Uterus (tissue), 3 donors: ENCODE measurements at regions not wholly inside any gene's neighbourhood (a gene's known extent, or its start where the extent isn't known, plus 50 kb on each side); places are given as distances from the start of the nearest gene placed in this dataset.

Source experiments
- DNase-seq, 2 donors: peaks; one replicate each; pipeline ENCODE4 v3.0.0-alpha.2; 2019 to 2020
- H3K27ac ChIP-seq, 2 donors: fragments of 200-600 bp; sonication (generic); 1 replicate in 1 of 2; 2 replicates in 1 of 2; pipeline ENCODE4 v1.5.1; 2016 to 2018
- H3K27me3 ChIP-seq, 2 donors: fragments of 200-600 bp; sonication (generic); one replicate each; pipeline ENCODE4 v1.5.1; 2018 to 2019; ENCODE audit warnings: control low read depth in 1 of 2
- H3K36me3 ChIP-seq, 2 donors: fragments of 200-600 bp; sonication (generic); one replicate each; pipeline ENCODE4 v1.5.1; 2019; ENCODE audit warnings: control low read depth in 1 of 2
- H3K4me1 ChIP-seq, 2 donors: fragments of 200-600 bp; sonication (generic); one replicate each; pipeline ENCODE4 v1.5.1; 2018 to 2019; ENCODE audit warnings: control low read depth in 1 of 2
- H3K4me3 ChIP-seq, 2 donors: fragments of 200-600 bp; sonication (generic); 1 replicate in 1 of 2; 2 replicates in 1 of 2; pipeline ENCODE4 v1.5.1; 2018 to 2019; ENCODE audit warnings: mild to moderate bottlenecking in 1 of 2
- H3K9me3 ChIP-seq, 2 donors: fragments of 200-600 bp; sonication (generic); one replicate each; pipeline ENCODE4 v1.5.1; 2019; ENCODE audit warnings: control low read depth in 1 of 2
- CTCF ChIP-seq, 4 experiments: fragments of 200-600 bp in 2 of 4; fragments of 450-650 bp in 2 of 4; sonication (generic) in 2 of 4; IDR thresholded peaks; one replicate each; pipeline ENCODE4 v1.5.1; 2016 to 2019; ENCODE audit warnings: antibody characterized with exemption in 4 of 4, mild to moderate bottlenecking in 2 of 4, moderate library complexity in 1 of 4
- POLR2A ChIP-seq, 2 donors: fragments of 450-650 bp; IDR thresholded peaks; one replicate each; pipeline ENCODE4 v1.6.1; 2016; ENCODE audit warnings: antibody characterized with exemption in 2 of 2, mild to moderate bottlenecking in 1 of 2, moderate library complexity in 1 of 2
- intact Hi-C: fragments of 100-400 bp; cut with DNase I; formaldehyde crosslinking; loops from one replicate; pipeline ENCODE4 v1.15.1; 2023; ENCODE audit warnings: low total_unique reads
- donor health status: DM: yes; HTN: yes; CAD: no.

GRCh38 chr10:64332551-64332950, 811.4 kb downstream of the REEP3 start:
- no peak overlapping the region for H3K4me3 ChIP-seq
- intact Hi-C loops, result no loop called here
- H3K4me1 ChIP-seq, result no peaks in the 10 kb centered on the region
- no peak for TF ChIP-seq POLR2A (IDR thresholded peaks at IDR 0.05)
- H3K36me3 ChIP-seq, result no peaks in the 10 kb centered on the region
- DNase-seq, result no peak
- H3K9me3 ChIP-seq, result no peaks in the 10 kb centered on the region
- H3K27me3 ChIP-seq, result no peaks in the 10 kb centered on the region
- no peak overlapping the region for H3K27ac ChIP-seq

GRCh38 chr10:64334084-64334483, 812.9 kb downstream of the REEP3 start:
- H3K27me3 ChIP-seq, result no peaks in the 10 kb centered on the region
- intact Hi-C loops, result no loop called here
- no peak overlapping the region for H3K27ac ChIP-seq
- no peaks in the 10 kb centered on the region for H3K9me3 ChIP-seq
- H3K36me3 ChIP-seq, result no peaks in the 10 kb centered on the region
- no peaks in the 10 kb centered on the region for H3K4me1 ChIP-seq
- no peak for DNase-seq
- TF ChIP-seq CTCF (IDR thresholded peaks at IDR 0.05), result no peak
- no peak for TF ChIP-seq POLR2A (IDR thresholded peaks at IDR 0.05)
- no peak overlapping the region for H3K4me3 ChIP-seq

DNA sequence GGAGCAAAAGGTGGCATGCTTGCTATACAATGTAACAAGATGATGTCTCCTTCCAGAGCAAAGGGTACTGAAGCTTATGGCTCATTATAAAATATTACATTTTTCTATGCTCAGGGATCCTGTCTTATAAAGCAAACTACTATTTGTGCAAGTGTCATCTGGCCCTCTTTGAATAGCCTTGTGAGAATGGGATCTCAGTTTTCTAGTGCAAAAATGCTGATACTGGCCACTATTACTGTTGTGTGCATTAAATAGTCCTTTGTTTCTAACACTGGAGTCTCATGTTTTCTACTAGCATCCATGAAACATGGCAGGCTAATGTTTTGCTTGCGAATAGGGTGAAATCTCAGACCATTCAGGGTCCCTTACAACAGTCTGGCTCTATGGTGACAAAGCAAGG, 823.0 kb downstream of the REEP3 start:
- intact Hi-C loops, result no loop called here
- H3K4me1 ChIP-seq, result no peaks in the 10 kb centered on the region
- TF ChIP-seq CTCF (IDR thresholded peaks at IDR 0.05) (no peak), POLR2A (IDR thresholded peaks at IDR 0.05) (no peak)

GRCh38 chr10:64345856-64346255, 824.7 kb downstream of the REEP3 start:
- H3K9me3 ChIP-seq, result no peaks in the 10 kb centered on the region
- H3K27me3 ChIP-seq, result no peaks in the 10 kb centered on the region
- no peak overlapping the region for H3K27ac ChIP-seq
- H3K4me1 ChIP-seq, result no peaks in the 10 kb centered on the region
- H3K4me3 ChIP-seq, result no peak overlapping the region
- no peaks in the 10 kb centered on the region for H3K36me3 ChIP-seq
- TF ChIP-seq POLR2A (IDR thresholded peaks at IDR 0.05) (no peak), CTCF (IDR thresholded peaks at IDR 0.05) (no peak)
- intact Hi-C loops, result no loop called here
- no peak for DNase-seq

More for the DNA sequence above, 823.0 kb downstream of the REEP3 start:
- Histone ChIP-seq H3K36me3 (no peaks in the 10 kb centered on the region), H3K4me3 (no peak overlapping the region), H3K27me3 (no peaks in the 10 kb centered on the region), H3K9me3 (no peaks in the 10 kb centered on the region), H3K27ac (no peak overlapping the region)
- no peak for DNase-seq

DNA sequence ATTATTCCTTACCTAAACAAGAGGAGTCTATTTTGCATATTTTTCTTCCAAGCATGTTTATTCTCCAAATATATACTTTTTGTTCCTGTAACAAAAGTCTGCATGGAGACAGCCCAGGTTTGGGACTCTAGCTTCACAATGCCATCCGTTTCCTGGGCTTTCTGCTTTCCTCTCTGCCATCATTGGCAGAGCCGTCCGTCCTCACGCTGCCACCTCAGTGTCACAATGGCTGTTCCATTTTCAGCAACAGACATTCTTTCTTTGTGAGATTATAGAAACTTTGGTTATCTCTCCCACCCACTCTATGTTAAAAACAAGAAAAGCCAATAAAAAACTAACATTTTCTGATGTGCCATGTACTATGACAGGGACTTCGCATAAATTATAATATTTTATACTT, 825.2 kb downstream of the REEP3 start:
- intact Hi-C loops, result no loop called here

More for the DNA sequence above, 825.2 kb downstream of the REEP3 start:
- Histone ChIP-seq H3K27ac (no peak overlapping the region), H3K4me3 (no peak overlapping the region), H3K9me3 (no peaks in the 10 kb centered on the region), H3K4me1 (no peaks in the 10 kb centered on the region), H3K36me3 (no peaks in the 10 kb centered on the region), H3K27me3 (no peaks in the 10 kb centered on the region)
- no peak for TF ChIP-seq POLR2A (IDR thresholded peaks at IDR 0.05)
- no peak for TF ChIP-seq CTCF (IDR thresholded peaks at IDR 0.05)
- DNase-seq, result no peak
